Calu3 (cell line): ENCODE measurements at regions not wholly inside any gene's neighbourhood (a gene's known extent, or its start where the extent isn't known, plus 50 kb on each side); places are given as distances from the start of the nearest gene placed in this dataset.

Experiments
- BruUV-seq: library from RNA; stranded (reverse); fragments of 400-500 nt; replicated peaks from 2 replicates; lab custom pipeline; 2021; lab: Mats Ljungman, UMichigan
- CTCF ChIA-PET: fragments of 300-600 bp; sonication (Branson Sonifier 250); formaldehyde crosslinking; loops from one replicate; lab custom pipeline; 2022; ENCODE audit warnings: antibody characterized with exemption; lab: Charles Lee
- DNase-seq: peaks from one replicate; pipeline ENCODE4 v3.0.0; 2022
- H3K27ac Mint-ChIP-seq: one replicate; pipeline ENCODE4 v1.8.0; 2022; ENCODE audit warnings: mixed read lengths; ENCODE audit not compliant: unreplicated experiment
- H3K27me3 Mint-ChIP-seq: one replicate; pipeline ENCODE4 v1.8.0; 2022; ENCODE audit warnings: mixed read lengths; ENCODE audit not compliant: unreplicated experiment
- H3K36me3 Mint-ChIP-seq: one replicate; pipeline ENCODE4 v1.8.0; 2022; ENCODE audit warnings: mild to moderate bottlenecking, moderate library complexity, mixed read lengths; ENCODE audit not compliant: insufficient read depth, unreplicated experiment
- H3K4me1 Mint-ChIP-seq: one replicate; pipeline ENCODE4 v1.8.0; 2022; ENCODE audit warnings: mild to moderate bottlenecking, low read depth, mixed read lengths; ENCODE audit not compliant: unreplicated experiment
- H3K4me3 Mint-ChIP-seq: one replicate; pipeline ENCODE4 v1.8.0; 2022; ENCODE audit warnings: mild to moderate bottlenecking, low read depth, moderate library complexity, mixed read lengths; ENCODE audit not compliant: unreplicated experiment
- H3K9me3 Mint-ChIP-seq: one replicate; pipeline ENCODE4 v1.8.0; 2022; ENCODE audit warnings: low read depth, mixed read lengths; ENCODE audit not compliant: unreplicated experiment
- CTCF ChIP-seq: fragments of 200-600 bp; IDR thresholded peaks from one replicate; pipeline ENCODE4 v1.8.0; 2022; ENCODE audit warnings: antibody characterized with exemption; ENCODE audit not compliant: unreplicated experiment
- intact Hi-C: fragments of 100-400 bp; cut with micrococcal nuclease; formaldehyde crosslinking; loops from one replicate; pipeline ENCODE4 v1.10.0; 2022; ENCODE audit not compliant: unreplicated experiment

GRCh38 chr4:111512081-111512783, 633.0 kb upstream of the FAM241A start:
- no TSS peak for BruUV-seq
- no peaks in the 10 kb centered on the region for H3K4me1 Mint-ChIP-seq
- H3K27me3 Mint-ChIP-seq = no peaks in the 10 kb centered on the region
- no peak overlapping the region for H3K27ac Mint-ChIP-seq
- no peak for DNase-seq
- no peaks in the 10 kb centered on the region for H3K36me3 Mint-ChIP-seq
- H3K9me3 Mint-ChIP-seq = no peaks in the 10 kb centered on the region
- intact Hi-C loops = no loop called here
- H3K4me3 Mint-ChIP-seq = no peak overlapping the region
- CTCF ChIA-PET = no interaction called here
- no peak for TF ChIP-seq CTCF

DNA sequence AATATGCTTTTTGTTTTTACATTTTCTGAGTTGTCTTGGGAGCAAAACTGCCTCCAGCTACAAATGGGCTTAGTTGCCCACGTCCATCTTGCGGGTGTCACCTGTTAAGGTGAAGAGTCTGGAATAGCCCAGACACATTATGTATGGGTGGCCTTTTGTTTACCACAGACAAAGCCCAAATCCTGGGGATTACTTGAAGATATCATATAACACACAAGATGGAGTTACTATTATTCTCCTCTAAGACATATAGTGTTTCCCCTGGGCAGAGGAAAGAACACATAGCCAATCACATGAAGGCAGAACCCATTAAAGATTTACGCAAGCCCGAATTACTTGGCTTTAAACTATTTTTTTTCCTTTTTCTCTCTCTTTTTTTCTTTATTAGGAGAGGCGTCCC, 625.6 kb upstream of the FAM241A start:
- CTCF ChIA-PET = interaction anchor here (0.7 kb wide), 1 partner anchor 9 kb away, joined by 4 read pairs; no protein-coding TSS in a partner anchor
- no peaks in the 10 kb centered on the region for H3K9me3 Mint-ChIP-seq
- no peak for TF ChIP-seq CTCF
- H3K4me3 Mint-ChIP-seq = no peak overlapping the region
- no peaks in the 10 kb centered on the region for H3K27me3 Mint-ChIP-seq
- no peaks in the 10 kb centered on the region for H3K36me3 Mint-ChIP-seq
- DNase-seq = no peak
- intact Hi-C loops = no loop called here
- no TSS peak for BruUV-seq
- H3K27ac Mint-ChIP-seq = no peak overlapping the region
- peaks cover 8% of the 10 kb centered on the region for H3K4me1 Mint-ChIP-seq

- Mint-ChIP-seq H3K27me3 (no peaks in the 10 kb centered on the region), H3K27ac (no peak overlapping the region), H3K4me1 (no peaks in the 10 kb centered on the region), H3K9me3 (no peaks in the 10 kb centered on the region), H3K36me3 (no peaks in the 10 kb centered on the region), H3K4me3 (no peak overlapping the region)
- intact Hi-C loops = no loop called here
- TF ChIP-seq CTCF = no peak
- no peak for DNase-seq
- CTCF ChIA-PET = no interaction called here
- BruUV-seq = no TSS peak
Measured at GRCh38 chr4:111530446-111530845, 614.8 kb upstream of the FAM241A start.

GRCh38 chr4:111535792-111536191, 609.5 kb upstream of the FAM241A start:
- TF ChIP-seq CTCF = no peak
- Mint-ChIP-seq H3K4me3 (no peak overlapping the region), H3K4me1 (no peaks in the 10 kb centered on the region), H3K9me3 (no peaks in the 10 kb centered on the region), H3K27ac (no peak overlapping the region), H3K36me3 (no peaks in the 10 kb centered on the region), H3K27me3 (no peaks in the 10 kb centered on the region)
- BruUV-seq = no TSS peak
- DNase-seq = no peak
- intact Hi-C loops = no loop called here
- CTCF ChIA-PET = no interaction called here
